ENCODE measurements at regions not wholly inside any gene's neighbourhood (a gene's known extent, or its start where the extent isn't known, plus 50 kb on each side); places are given as distances from the start of the nearest gene placed in this dataset.

DNA sequence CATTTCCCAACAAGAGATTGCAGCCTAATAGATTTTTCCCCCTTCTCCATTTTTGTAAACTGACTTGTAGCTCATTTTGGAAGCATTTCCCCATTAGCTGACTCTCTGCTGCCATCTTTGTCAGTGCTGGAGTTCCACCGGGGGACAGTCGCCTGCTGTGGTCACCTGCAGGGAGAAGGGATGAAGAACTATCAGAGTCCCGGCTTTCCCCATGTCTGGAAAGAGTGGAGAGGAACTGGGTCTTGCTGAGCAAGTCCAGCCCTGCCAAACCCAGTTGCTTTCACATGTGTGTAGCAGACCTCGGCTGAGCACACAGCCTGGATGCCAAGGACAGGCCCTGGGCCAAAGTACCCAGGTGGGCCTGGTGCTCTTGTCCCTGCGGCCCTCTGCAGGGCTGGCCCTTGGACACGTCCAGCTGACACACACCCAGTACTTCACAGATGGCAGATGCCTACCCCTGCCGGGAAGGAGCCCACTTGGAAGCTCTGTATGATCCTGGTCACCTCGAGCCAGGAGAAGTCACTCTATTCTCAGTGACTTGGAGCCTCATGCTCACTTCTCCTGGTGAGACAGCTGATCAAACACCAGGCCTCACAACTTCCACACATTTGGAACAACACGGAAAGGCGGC is 157.3 kb upstream of the NPVF start:
- no peak overlapping the region for H2AFZ ChIP-seq (ENCODE audit: low read depth, low read length)
- H3K4me2 ChIP-seq (ENCODE audit: low read length) = no peak overlapping the region
- no peak overlapping the region for H3K9ac ChIP-seq (ENCODE audit: low read length)
- no peak overlapping the region for H3K27ac ChIP-seq (ENCODE audit: low read length)
- H4K20me1 ChIP-seq (ENCODE audit: insufficient read depth, low read length) = no peaks in the 10 kb centered on the region
- TF ChIP-seq, protein P1, sequence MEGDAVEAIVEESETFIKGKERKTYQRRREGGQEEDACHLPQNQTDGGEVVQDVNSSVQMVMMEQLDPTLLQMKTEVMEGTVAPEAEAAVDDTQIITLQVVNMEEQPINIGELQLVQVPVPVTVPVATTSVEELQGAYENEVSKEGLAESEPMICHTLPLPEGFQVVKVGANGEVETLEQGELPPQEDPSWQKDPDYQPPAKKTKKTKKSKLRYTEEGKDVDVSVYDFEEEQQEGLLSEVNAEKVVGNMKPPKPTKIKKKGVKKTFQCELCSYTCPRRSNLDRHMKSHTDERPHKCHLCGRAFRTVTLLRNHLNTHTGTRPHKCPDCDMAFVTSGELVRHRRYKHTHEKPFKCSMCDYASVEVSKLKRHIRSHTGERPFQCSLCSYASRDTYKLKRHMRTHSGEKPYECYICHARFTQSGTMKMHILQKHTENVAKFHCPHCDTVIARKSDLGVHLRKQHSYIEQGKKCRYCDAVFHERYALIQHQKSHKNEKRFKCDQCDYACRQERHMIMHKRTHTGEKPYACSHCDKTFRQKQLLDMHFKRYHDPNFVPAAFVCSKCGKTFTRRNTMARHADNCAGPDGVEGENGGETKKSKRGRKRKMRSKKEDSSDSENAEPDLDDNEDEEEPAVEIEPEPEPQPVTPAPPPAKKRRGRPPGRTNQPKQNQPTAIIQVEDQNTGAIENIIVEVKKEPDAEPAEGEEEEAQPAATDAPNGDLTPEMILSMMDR (IDR thresholded peaks at IDR 0.05; ENCODE audit: low read depth, low read length) = no peak
- TF ChIP-seq EZH2phosphoT487 (IDR thresholded peaks at IDR 0.05; ENCODE audit: low read depth) = no peak
- H3K27me3 ChIP-seq (ENCODE audit: low read depth, low read length) = peaks cover 11% of the 10 kb centered on the region
- no peaks in the 10 kb centered on the region for H3K36me3 ChIP-seq (replicated peaks; ENCODE audit: low read depth, low read length)
- no peaks in the 10 kb centered on the region for H3K9me3 ChIP-seq (ENCODE audit: insufficient read depth, low read length)
- peaks cover 8% of the 10 kb centered on the region for H3K4me1 ChIP-seq (ENCODE audit: low read length)
- no peaks in the 10 kb centered on the region for H3K79me2 ChIP-seq (ENCODE audit: low read length)
- no peak overlapping the region for H3K4me3 ChIP-seq (ENCODE audit: low read length)

DNA sequence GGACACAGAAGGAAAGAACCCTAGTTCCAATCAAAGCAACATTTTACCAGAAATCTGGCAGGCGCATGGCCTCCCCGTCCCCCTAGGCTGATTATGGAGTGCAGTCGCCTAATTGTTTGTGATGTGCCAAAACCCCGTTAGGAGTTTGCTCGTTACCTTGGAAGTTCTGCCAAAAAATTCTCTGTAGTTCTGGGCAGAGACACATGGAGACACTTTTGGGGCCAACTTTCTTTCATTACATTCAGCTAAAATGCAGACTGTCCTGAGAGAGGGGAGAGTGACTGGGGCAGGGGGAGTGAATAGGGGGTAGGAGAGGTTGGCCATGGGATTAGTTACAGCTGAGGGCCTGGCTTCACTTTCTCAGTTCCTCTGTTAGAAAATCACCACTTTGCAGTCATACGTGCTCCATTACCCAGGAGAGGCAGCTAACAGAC is 158.0 kb upstream of the NPVF start:
- H3K27ac ChIP-seq (ENCODE audit: low read length) = no peak overlapping the region
- H3K36me3 ChIP-seq (replicated peaks; ENCODE audit: low read depth, low read length) = no peaks in the 10 kb centered on the region
- no peaks in the 10 kb centered on the region for H4K20me1 ChIP-seq (ENCODE audit: insufficient read depth, low read length)
- H3K4me3 ChIP-seq (ENCODE audit: low read length) = no peak overlapping the region
- peaks cover 15% of the 10 kb centered on the region for H3K27me3 ChIP-seq (ENCODE audit: low read depth, low read length)
- H3K9me3 ChIP-seq (ENCODE audit: insufficient read depth, low read length) = no peaks in the 10 kb centered on the region
- H3K4me1 ChIP-seq (ENCODE audit: low read length) = peaks cover 8% of the 10 kb centered on the region
- no peaks in the 10 kb centered on the region for H3K79me2 ChIP-seq (ENCODE audit: low read length)
- H3K9ac ChIP-seq (ENCODE audit: low read length) = no peak overlapping the region
- peak overlapping the region; percentile 28; the same call in 1 of the 2 replicates for H3K4me2 ChIP-seq (ENCODE audit: low read length)
- no peak overlapping the region for H2AFZ ChIP-seq (ENCODE audit: low read depth, low read length)
- no peak for TF ChIP-seq EZH2phosphoT487 (IDR thresholded peaks at IDR 0.05; ENCODE audit: low read depth)
- TF ChIP-seq, protein P1 (IDR thresholded peaks at IDR 0.05; ENCODE audit: low read depth, low read length) = no peak

DNA sequence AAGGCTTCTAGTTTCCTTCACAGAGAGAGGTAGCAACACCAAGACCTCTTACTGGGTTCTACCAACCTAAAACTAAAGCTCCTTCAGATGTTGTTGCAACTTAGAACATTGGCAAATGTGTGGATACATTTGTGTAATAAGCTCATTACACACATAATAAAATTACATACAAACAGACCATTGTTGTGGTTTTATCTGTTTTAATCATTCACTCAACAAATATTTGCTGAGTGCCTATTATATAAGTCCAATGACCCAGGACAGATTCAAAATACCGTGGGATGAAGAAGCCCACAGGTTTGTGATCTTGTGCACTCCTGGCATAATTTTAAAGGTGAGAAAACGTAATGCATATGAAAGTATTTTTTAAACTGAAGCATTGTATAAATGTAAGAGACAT is 160.4 kb upstream of the NPVF start:
- no peak overlapping the region for H3K4me2 ChIP-seq (ENCODE audit: low read length)

DNA sequence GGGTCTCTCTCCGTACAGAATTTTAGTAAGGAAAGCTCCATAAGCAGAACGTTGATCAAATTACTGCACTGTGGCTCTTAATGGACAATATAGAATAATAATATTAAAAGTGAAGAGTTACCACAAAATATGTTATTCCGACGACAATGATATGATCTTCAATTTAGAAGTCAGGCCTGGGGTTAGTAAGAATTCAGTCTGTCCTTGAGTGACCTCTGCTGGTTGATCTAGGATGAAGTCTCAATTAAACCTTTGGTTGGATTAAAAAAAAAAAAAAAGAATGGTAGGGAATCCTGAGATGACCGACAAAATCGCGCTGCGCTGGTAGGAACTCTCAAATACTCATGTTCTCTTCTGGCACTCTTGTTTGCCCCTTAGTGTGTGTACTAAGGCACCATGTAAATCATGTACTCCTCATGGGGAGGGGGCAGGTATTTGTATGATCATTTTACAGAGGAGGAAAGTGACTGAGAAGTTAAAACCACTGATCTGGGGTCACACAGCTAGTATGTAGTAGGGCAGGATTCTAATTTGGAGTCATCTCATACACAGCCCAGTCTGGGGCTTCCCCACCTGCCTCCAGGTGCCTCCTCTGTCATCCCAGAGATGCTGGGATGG is 161.3 kb upstream of the NPVF start:
- Histone ChIP-seq H3K9ac (ENCODE audit: low read length) (no peak overlapping the region), H3K4me3 (ENCODE audit: low read length) (no peak overlapping the region), H3K9me3 (ENCODE audit: insufficient read depth, low read length) (no peaks in the 10 kb centered on the region), H3K36me3 (replicated peaks; ENCODE audit: low read depth, low read length) (no peaks in the 10 kb centered on the region), H3K79me2 (ENCODE audit: low read length) (no peaks in the 10 kb centered on the region), H3K4me1 (ENCODE audit: low read length) (peaks cover 8% of the 10 kb centered on the region), H3K27me3 (ENCODE audit: low read depth, low read length) (peaks cover 26% of the 10 kb centered on the region; the same call in 1 of the 2 replicates), H4K20me1 (ENCODE audit: insufficient read depth, low read length) (no peaks in the 10 kb centered on the region), H2AFZ (ENCODE audit: low read depth, low read length) (no peak overlapping the region), H3K4me2 (ENCODE audit: low read length) (no peak overlapping the region), H3K27ac (ENCODE audit: low read length) (no peak overlapping the region)
- TF ChIP-seq EZH2phosphoT487 (IDR thresholded peaks at IDR 0.05; ENCODE audit: low read depth) = no peak
- TF ChIP-seq, protein P1 (IDR thresholded peaks at IDR 0.05; ENCODE audit: low read depth, low read length) = peak; percentile 49

More for the DNA sequence above, 160.4 kb upstream of the NPVF start:
- peaks cover 20% of the 10 kb centered on the region; the same call in 1 of the 2 replicates for H3K27me3 ChIP-seq (ENCODE audit: low read depth, low read length)
- H3K79me2 ChIP-seq (ENCODE audit: low read length) = no peaks in the 10 kb centered on the region
- H3K27ac ChIP-seq (ENCODE audit: low read length) = no peak overlapping the region
- H3K4me3 ChIP-seq (ENCODE audit: low read length) = no peak overlapping the region
- no peak overlapping the region for H2AFZ ChIP-seq (ENCODE audit: low read depth, low read length)
- no peaks in the 10 kb centered on the region for H4K20me1 ChIP-seq (ENCODE audit: insufficient read depth, low read length)
- no peak for TF ChIP-seq EZH2phosphoT487 (IDR thresholded peaks at IDR 0.05; ENCODE audit: low read depth)
- TF ChIP-seq, protein P1 (IDR thresholded peaks at IDR 0.05; ENCODE audit: low read depth, low read length) = no peak
- H3K9ac ChIP-seq (ENCODE audit: low read length) = no peak overlapping the region
- H3K4me1 ChIP-seq (ENCODE audit: low read length) = peaks cover 8% of the 10 kb centered on the region
- no peaks in the 10 kb centered on the region for H3K9me3 ChIP-seq (ENCODE audit: insufficient read depth, low read length)
- no peaks in the 10 kb centered on the region for H3K36me3 ChIP-seq (replicated peaks; ENCODE audit: low read depth, low read length)

Measured in OCI-LY3 (cell line).